Thoracic aorta (tissue), 2 donors: ENCODE measurements at regions not wholly inside any gene's neighbourhood (a gene's known extent, or its start where the extent isn't known, plus 50 kb on each side); places are given as distances from the start of the nearest gene placed in this dataset.
"Not testable (repeated sequence)": the region's sequence is repeated elsewhere in the genome, so short reads cannot be mapped to it uniquely, and the experiment has no call there.

Experiments used
- ATAC-seq: fragments of 150-250 bp; one replicate; pipeline ENCODE4 v1.8.0; 2017; ENCODE audit warnings: low read depth; ENCODE audit not compliant: insufficient number of reproducible peaks, low FRiP score
- DNase-seq: peaks from one replicate; pipeline ENCODE4 v3.0.0-alpha.2; 2020; ENCODE audit warnings: low spot score
- H3K27ac ChIP-seq, 2 donors: fragments of 200-600 bp; sonication (generic); 1 replicate in 1 of 2; 2 replicates in 1 of 2; pipeline ENCODE4 v1.5.1; 2016; ENCODE audit warnings: mild to moderate bottlenecking in 2 of 2, moderate library complexity in 2 of 2
- H3K27me3 ChIP-seq: fragments of 200-600 bp; sonication (generic); replicated peaks from 2 replicates; pipeline ENCODE4 v1.6.0; 2016; ENCODE audit warnings: mild to moderate bottlenecking; ENCODE audit not compliant: insufficient read depth
- H3K36me3 ChIP-seq: fragments of 200-600 bp; sonication (generic); one replicate; pipeline ENCODE4 v1.5.1; 2016
- H3K4me1 ChIP-seq, 2 donors: fragments of 200-600 bp; sonication (generic); 1 replicate in 1 of 2; 2 replicates in 1 of 2; pipeline versions ENCODE4 v1.5.1 to v1.6.0; 2016; ENCODE audit warnings: low read depth in 2 of 2, mild to moderate bottlenecking in 1 of 2; ENCODE audit not compliant: control insufficient read depth in 1 of 2
- H3K4me3 ChIP-seq: fragments of 200-600 bp; sonication (generic); 2 replicates; pipeline ENCODE4 v1.5.1; 2016; ENCODE audit warnings: mild to moderate bottlenecking
- H3K9me3 ChIP-seq: fragments of 200-600 bp; sonication (generic); 2 replicates; pipeline ENCODE4 v1.5.1; 2016
- CTCF ChIP-seq: fragments of 200-600 bp; sonication (generic); IDR thresholded peaks from one replicate; pipeline ENCODE4 v1.5.1; 2019; ENCODE audit warnings: antibody characterized with exemption

DNA sequence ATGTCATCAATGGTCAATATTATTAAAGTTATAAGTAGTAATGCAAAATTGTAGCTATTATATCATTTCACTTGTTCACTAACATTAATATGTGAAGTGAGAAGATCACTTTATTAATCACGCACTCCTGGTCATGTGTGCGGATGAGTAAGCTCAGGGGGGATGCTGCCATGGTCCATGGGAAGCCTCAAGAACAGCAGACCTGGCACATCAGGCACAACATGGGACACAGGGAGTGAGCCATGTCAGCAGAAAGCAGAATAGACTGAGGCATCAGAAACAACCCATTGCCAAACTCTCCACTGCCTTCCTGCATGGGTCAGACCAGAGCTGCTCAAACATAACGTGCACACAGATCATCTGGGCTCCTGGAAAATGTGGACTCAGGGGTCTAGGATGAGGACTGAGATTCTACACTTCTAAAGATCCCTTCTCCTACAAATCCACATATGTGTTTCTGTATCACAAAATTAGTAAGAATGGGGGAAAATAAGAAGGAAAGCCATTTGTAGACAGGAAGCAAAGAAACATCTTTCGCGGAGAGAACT, 63.8 kb upstream of the VPREB1 start:
- no peaks in the 10 kb centered on the region for H3K36me3 ChIP-seq
- H3K4me1 ChIP-seq = no peaks in the 10 kb centered on the region
- no peak for DNase-seq
- no peak overlapping the region for H3K27ac ChIP-seq
- no peaks in the 10 kb centered on the region for H3K27me3 ChIP-seq
- no peak for TF ChIP-seq CTCF
- H3K4me3 ChIP-seq = no peak overlapping the region
- no peak for ATAC-seq
- H3K9me3 ChIP-seq = no peaks in the 10 kb centered on the region

- Histone ChIP-seq H3K4me3 (no peak overlapping the region), H3K36me3 (no peaks in the 10 kb centered on the region), H3K4me1 (no peaks in the 10 kb centered on the region), H3K9me3 (no peaks in the 10 kb centered on the region), H3K27me3 (no peaks in the 10 kb centered on the region), H3K27ac (no peak overlapping the region)
- TF ChIP-seq CTCF = no peak
- ATAC-seq (no peak), DNase-seq (no peak)
Measured at GRCh38 chr22:22179858-22180257, 64.7 kb upstream of the VPREB1 start.

DNA sequence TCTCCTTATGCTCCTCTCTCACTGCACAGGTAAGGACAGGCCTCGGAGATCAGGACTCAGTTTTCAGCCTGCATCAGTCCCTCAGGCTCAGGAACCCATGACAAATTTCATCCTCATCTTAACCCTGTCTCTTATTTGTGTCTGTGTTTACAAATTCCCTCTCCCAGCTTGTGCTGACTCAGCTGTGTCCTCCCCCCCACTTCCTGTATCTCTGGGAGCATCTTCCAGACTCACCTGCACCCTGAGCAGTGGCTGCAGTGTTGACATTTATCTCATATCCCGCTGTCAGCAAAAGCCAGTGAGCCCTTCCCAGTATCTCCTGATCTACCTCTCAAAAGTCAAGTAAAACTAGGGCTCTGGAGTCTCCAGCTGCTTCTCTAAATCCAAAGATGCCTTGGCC, 65.6 kb upstream of the VPREB1 start:
- Histone ChIP-seq H3K4me1 (no peaks in the 10 kb centered on the region), H3K36me3 (no peaks in the 10 kb centered on the region), H3K27me3 (no peaks in the 10 kb centered on the region), H3K27ac (no peak overlapping the region), H3K4me3 (no peak overlapping the region), H3K9me3 (no peaks in the 10 kb centered on the region)
- DNase-seq (no peak), ATAC-seq (no peak)
- no peak for TF ChIP-seq CTCF

DNA sequence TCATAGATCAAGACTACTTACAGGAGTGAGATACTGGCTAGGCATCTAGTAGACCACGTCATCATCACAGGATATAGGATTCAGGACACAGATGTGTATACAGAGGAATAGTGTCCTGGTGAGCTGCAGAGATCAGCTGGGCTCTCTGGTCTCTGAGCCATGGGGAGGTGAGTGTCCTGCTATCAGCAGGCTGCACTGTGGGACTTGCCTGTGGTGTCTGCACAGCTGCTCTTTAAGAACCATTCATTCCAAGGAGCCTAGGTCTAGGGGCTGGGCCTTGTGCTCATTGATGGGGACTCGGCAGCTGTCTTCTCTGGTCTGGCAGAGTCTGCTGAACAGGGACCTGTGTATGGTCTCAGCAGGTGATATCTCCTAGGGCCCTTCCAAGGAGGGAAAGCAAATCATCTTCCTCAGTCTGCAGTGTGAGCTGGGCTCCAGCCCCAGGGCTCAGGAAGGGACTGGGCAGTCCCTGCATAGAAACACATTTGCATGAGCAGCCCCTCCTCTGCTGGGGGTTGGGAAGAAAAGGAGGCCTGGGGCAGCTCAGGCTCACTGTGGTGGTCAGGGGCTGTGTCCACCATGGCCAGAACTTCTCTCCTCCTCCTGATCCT, 66.1 kb upstream of the VPREB1 start:
- ATAC-seq (no peak), DNase-seq (no peak)
- no peaks in the 10 kb centered on the region for H3K4me1 ChIP-seq
- no peak for TF ChIP-seq CTCF
- no peaks in the 10 kb centered on the region for H3K27me3 ChIP-seq
- no peak overlapping the region for H3K27ac ChIP-seq
- H3K9me3 ChIP-seq = no peaks in the 10 kb centered on the region
- H3K4me3 ChIP-seq = no peak overlapping the region
- no peaks in the 10 kb centered on the region for H3K36me3 ChIP-seq

- no peaks in the 10 kb centered on the region for H3K4me1 ChIP-seq
- ATAC-seq = no peak
- H3K9me3 ChIP-seq = no peaks in the 10 kb centered on the region
- no peaks in the 10 kb centered on the region for H3K27me3 ChIP-seq
- no peak overlapping the region for H3K4me3 ChIP-seq
- TF ChIP-seq CTCF = no peak
- DNase-seq = no peak
- no peaks in the 10 kb centered on the region for H3K36me3 ChIP-seq
- H3K27ac ChIP-seq = no peak overlapping the region
Measured at GRCh38 chr22:22176929-22177616, 67.5 kb upstream of the VPREB1 start.

- not testable (repeated sequence) for ATAC-seq, H3K9me3 ChIP-seq, DNase-seq
Measured at GRCh38 chr22:22172896-22173628, 71.5 kb upstream of the VPREB1 start.

More at GRCh38 chr22:22172896-22173628, 71.5 kb upstream of the VPREB1 start:
- not testable (repeated sequence) for H3K27me3 ChIP-seq, H3K36me3 ChIP-seq, H3K27ac ChIP-seq, H3K4me1 ChIP-seq, H3K4me3 ChIP-seq
